Peyer's patch (tissue), 4 donors: ENCODE measurements at regions not wholly inside any gene's neighbourhood (a gene's known extent, or its start where the extent isn't known, plus 50 kb on each side); places are given as distances from the start of the nearest gene placed in this dataset.

Source experiments
- POLR2A ChIP-seq, 2 donors: fragments of 450-650 bp; IDR thresholded peaks; one replicate each; pipeline ENCODE4 v1.5.1; 2017; ENCODE audit warnings: antibody characterized with exemption in 2 of 2, mild to moderate bottlenecking in 2 of 2, moderate library complexity in 2 of 2
- TF ChIP-seq, protein P1 (sequence below), 6 experiments: fragments of 450-650 bp in 4 of 6; fragments of 200-600 bp in 2 of 6; sonication (generic) in 1 of 6; IDR thresholded peaks; one replicate each; pipeline ENCODE4 v1.5.1; 2017 to 2019; ENCODE audit warnings: antibody characterized with exemption in 6 of 6, mild to moderate bottlenecking in 3 of 6, moderate library complexity in 1 of 6

DNA sequence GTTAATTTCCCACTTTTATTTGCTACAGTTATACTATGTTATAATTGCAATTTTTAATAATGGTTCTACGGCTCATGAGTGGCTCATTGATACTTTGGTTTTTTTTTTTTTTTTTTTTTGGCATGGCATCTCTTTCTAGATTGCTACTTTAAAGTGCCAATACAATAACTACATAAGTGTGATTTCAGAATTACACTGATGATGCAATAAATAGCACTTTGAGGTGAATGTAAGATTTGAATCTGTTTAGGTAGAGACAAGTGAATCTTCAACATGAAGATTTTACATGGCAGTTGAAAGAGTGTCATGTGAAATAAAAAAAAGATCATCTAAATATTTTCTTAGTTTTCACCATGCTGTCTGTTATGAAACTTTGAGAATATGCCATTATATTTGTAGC is 75.7 kb downstream of the KBTBD8 start:
- TF ChIP-seq POLR2A (IDR thresholded peaks at IDR 0.05): no peak
- TF ChIP-seq, protein P1, sequence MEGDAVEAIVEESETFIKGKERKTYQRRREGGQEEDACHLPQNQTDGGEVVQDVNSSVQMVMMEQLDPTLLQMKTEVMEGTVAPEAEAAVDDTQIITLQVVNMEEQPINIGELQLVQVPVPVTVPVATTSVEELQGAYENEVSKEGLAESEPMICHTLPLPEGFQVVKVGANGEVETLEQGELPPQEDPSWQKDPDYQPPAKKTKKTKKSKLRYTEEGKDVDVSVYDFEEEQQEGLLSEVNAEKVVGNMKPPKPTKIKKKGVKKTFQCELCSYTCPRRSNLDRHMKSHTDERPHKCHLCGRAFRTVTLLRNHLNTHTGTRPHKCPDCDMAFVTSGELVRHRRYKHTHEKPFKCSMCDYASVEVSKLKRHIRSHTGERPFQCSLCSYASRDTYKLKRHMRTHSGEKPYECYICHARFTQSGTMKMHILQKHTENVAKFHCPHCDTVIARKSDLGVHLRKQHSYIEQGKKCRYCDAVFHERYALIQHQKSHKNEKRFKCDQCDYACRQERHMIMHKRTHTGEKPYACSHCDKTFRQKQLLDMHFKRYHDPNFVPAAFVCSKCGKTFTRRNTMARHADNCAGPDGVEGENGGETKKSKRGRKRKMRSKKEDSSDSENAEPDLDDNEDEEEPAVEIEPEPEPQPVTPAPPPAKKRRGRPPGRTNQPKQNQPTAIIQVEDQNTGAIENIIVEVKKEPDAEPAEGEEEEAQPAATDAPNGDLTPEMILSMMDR (IDR thresholded peaks at IDR 0.05): no peak
